Activated effector memory CD4-positive, alpha-beta T cell treated with Interleukin-2 at 50 U/mL for 16 hours (primary cell): ENCODE measurements at regions not wholly inside any gene's neighbourhood (a gene's known extent, or its start where the extent isn't known, plus 50 kb on each side); places are given as distances from the start of the nearest gene placed in this dataset.
"Not testable (repeated sequence)": the region's sequence is repeated elsewhere in the genome, so short reads cannot be mapped to it uniquely, and the experiment has no call there.

Experiments
- DNase-seq: peaks from one replicate; pipeline ENCODE4 v3.0.0-alpha.2; 2020

DNA sequence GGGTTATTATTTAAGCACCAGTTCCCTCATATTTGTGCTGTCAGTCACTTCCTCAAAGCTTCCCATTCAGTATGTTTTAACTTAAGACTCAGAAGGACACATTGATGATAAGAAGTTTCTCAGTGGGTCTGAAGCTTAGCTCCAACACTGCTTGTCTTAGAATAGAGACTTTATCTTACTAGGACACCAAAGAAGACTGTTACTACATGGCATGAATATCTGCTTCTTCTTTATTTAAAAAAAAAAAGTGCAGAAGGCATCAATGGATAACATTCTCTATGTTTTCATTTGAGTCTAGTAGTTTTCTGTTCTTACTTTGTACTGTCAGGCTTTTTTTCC is 404.2 kb downstream of the DAD1 start:
- DNase-seq = no peak

DNA sequence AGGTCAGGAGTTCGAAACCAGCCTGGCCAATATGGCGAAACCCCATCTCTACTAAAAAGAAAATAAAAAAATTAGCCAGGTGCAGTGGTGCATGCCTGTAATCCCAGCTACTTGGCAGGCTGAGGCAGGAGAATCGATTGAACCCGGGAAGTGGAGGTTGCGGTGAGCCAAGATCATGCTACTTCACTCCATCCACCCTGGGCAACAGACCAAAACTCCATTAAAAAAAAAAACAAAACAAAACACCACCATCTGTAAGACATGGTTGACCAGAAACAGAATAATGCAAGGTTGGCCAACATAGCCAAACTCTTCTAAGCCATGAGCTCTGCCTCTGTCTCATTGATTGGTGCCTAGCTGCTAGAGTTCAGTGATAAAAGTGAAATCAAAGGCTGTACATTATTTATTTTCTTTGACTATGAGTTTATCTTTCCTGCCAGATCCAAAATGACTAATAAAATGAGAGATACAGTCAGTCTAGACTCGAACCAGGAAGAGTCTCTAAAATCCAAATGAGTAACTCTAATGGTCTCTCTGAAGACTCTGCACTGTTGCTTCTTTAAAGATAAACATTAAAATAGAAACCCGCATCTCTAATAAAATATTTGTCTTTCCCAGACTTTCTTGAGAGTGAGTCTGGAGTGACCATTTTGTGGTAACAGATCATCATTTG is 404.7 kb downstream of the DAD1 start:
- DNase-seq = no peak

DNA sequence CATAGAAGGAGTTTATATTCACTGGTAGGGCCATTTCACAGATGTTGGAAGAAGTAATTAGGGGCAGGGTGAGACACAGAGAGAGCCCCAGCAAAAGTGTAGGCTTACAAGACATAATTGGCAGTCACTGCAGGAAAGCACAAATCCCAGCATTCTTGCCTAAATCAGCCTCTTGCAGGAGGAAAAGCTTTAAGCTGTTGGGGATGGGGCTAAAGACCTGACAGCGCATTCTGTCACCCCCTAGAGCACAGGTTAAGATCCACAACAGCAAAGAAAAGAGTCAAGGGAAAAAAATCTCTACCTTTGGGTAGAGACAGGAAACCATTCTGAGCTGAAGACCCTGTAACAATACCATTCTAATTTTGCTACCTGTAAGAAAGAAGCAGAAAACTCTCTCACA is 409.0 kb downstream of the DAD1 start:
- DNase-seq = no peak

DNA sequence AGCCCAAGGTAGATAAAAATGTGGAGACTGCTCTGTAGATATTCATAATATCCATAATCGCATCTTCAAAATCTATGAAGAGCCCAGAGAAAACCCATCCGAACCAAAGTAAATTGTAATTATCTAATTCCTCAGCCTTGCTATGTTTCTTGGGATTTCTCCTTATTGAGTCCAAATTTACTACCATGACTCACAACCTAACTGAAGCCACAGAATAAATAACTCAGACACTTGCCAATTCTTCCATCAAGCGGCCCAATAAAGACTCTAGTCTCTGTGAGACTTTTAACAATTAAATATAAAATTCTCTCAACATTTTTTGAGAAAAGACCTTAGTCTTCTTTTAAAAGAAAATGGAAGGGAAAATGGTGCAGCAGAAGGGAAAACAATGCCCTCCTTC is 409.8 kb downstream of the DAD1 start:
- DNase-seq = no peak

DNA sequence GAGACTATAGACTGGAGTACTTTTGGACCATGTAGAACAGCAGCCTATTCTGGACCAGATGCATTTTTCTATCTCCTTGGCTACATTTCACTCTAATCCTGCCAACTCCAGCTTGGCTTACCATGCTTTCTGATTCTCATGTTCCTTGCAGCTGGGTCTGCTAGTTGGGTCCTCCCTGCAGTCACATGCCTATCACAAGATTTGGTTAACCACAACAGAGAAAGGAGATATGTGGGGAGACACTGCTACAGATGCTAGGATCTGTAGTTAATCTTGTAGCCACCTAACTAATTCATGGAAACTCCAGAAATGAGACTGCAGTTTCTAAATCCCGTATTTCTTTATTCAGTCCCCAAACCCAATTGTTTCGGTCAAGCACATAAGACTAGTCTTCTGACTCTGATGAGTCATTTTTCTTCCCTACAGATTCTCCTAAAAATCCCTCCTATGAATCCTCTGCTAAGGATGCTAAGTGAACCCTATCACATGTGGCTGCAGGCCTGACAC is 410.6 kb downstream of the DAD1 start:
- no peak for DNase-seq

DNA sequence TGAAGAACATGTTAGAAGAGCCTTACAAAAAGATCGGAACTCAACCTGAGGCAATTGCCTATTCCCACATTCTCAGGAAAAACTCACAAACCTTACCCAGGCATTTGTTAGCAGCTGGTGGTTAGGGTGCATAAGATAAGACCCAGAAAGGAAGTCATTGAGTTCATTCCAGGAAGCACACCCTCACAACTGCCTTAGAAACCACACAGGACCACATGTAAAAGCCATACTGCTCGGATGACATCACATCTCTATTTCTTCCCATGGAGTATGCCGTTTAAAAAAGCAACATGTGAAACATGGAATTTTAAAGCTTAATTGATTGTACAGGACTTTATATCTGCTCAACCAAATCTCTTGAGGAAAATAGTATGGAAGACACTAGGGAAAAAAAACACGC is 411.2 kb downstream of the DAD1 start:
- no peak for DNase-seq

DNA sequence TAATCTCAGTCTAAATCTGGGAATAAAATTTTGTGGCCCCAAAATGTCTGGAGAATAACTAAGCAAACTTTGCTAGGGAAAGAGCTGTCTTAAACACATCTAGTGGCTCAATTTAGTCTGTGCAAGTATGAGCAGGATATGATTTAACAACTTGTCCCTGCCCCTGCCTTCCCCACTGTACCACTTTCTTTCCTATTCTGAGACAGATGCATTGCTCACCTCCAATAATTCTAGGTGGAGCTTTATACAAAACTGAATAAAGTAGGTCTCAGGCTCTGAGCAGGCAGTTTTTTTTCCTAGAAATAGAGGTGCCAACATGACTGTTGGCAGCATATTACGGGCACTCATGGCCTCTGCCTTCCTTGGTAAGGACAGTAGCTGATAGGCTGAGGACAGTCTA is 412.1 kb downstream of the DAD1 start:
- no peak for DNase-seq

DNA sequence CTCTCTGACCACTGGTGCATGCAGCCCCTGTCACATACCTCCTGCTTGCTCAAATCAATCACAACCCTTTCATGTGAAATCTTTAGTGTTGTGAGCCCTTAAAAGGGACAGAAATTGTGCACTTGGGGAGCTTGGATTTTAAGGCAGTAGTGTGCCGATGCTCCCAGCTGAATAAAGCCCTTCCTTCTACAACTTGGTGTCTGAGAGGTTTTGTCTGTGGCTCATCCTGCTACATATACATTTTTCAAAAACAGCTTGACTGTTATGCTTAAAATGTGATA is 413.8 kb downstream of the DAD1 start:
- not testable (repeated sequence) for DNase-seq

DNA sequence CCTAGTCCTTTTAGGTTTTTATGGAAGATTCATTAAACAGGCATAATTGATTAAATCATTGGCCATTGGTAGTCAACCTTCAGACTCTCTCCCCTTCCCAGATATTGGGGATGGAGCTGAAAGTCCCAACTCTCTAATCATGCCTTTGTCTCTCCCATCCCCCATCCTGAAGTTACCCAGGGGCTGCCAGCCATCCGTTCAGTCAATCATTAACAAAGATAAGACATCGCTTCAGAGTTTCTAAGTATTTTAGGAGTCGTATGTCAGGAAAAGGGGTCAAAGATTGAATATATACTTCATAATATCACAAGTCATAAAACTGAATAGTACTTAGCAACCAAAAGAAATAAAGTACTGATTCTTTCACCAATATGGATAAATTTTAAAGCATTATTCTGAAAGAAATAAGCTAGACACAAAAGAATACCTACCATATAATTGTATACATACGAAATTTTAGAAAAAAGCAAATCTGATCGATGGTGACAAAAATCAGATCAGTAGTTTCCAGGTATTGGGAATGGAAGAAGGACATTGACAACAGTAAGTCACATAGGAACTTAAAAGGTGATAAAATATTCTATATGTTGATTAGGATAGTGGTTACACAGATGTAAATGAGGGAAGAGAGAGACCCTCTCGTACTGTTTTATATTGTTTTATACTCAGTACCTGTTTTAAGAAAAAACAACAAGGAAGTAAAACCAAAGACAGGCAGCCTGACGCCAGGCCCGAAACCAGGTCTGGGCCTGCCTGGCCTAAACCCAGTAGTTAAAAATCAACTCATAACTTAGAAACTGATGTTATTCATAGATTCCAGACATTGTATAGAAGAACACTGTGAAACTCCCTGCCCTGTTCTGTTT is 414.4 kb downstream of the DAD1 start:
- DNase-seq = no peak

DNA sequence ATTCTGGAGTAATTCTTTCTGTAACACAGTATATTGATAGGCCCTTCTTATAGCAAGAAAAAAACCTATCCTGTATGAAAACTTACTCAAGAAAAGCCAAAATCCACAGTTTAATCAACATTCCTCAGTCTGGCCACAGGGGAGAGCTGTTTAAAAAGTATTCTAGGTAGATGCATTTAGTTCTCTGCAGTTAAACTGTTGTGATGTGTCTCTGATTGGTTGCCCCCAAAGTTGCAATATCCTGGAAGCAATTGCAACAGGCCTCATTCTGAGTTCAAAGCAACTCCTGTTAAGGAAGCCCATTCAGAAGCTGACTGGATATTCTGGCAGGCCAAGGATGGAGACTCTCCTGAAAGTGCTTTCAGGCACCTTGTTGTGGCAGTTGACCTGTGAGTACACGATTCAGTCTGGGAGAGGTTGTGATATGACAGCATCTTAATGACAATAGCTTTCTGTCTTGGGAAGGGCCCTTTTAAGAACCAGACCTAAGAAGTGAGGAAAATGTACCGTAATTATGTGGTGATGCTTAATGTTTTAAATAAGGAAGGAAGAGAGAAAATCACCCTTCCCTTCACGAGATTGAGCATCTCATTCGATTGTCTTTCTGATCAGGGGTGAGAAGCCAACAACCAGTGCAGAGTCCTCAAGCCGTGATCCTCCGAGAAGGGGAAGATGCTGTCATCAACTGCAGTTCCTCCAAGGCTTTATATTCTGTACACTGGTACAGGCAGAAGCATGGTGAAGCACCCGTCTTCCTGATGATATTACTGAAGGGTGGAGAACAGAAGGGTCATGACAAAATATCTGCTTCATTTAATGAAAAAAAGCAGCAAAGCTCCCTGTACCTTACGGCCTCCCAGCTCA is 420.7 kb downstream of the DAD1 start:
- DNase-seq = no peak

DNA sequence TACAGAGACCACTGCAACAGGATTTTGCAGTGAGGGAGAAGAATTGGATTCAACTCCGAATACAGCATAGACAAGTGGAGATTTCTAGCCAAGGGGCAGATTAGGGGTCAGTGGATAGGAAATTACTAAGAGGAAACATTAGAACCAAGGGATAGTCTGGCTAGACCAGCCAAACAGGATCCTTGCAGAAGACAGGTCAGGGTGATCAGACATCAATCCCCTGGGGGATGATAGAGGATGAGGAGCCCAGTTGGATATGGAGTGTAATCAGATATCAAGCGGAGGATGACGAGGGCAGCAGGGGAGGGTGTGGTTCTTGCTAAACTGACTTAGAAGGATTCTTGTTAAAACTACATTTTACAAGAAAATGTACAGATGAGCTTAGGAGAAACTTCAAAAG is 424.4 kb downstream of the DAD1 start:
- DNase-seq = no peak

DNA sequence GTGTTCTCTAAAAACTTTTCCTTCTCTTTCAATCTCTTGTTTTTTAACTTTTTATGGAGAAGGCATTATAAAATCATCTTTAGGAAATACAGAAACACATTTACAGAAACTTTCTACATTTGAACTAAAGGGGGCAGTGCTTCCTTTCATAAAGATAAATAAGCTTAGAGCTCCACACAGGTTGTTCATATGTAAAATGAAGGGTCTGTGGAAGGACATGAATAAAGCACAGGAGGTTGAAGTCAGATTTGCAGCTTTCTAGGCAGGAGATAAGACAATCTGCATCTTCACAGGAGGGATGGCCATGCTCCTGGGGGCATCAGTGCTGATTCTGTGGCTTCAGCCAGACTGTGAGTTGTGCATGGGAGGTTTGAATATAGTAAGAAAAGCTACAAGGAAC is 426.0 kb downstream of the DAD1 start:
- no peak for DNase-seq

DNA sequence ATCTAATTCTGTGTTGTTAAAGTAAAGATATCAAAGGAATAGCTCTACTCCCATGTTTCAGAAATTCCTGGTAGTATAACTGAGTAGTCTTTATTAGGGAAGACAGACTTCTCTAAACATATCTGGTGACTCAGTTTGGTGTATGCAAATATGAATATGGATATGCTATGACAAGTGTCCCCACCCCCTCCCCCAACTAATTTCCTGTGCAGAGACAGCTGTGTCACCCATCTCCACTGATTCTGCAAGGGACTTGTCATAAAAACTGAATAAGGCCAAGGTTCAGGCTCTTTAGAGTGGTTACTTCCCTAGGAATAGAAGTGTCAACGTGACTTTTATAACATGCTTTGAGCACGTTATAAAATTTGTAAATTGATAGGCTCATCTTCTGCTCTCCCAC is 429.1 kb downstream of the DAD1 start:
- no peak for DNase-seq

DNA sequence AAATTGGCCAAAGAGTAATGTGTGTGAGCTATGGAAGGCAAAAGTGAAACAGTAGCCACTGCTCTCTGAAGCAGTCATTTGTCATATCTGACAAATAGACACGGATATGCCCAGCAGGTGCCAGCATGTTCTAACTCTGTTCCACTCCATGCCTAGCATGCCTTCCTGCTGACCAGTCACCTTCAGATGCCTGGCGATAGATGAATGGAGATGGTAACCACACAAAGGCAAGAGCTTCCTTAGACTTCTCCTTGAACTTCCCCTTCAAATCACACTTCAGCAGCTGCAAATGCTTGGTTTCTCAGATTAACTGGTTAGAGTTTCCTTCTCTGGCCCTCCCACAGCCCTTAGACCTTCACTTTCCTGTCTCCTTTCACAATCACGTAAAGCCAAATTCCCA is 429.9 kb downstream of the DAD1 start:
- DNase-seq = no peak

DNA sequence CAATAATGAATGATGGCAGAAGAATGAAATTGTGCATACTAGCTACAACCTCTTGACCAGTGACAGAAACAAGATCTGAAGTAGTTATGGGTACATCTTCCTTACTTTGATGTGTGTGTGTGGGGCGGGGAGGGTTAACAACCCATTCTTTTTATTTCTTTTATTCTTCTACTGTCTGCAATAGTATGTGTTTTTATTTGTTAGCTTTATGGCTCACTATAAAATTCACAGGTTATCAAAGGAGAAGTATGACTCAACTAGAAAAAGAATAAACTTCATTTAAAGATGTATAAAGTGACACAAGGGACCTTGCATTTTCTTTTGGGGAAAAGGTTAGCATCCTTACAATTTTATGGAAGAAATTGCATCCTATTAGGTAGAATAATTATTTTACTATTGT is 430.5 kb downstream of the DAD1 start:
- DNase-seq = no peak

DNA sequence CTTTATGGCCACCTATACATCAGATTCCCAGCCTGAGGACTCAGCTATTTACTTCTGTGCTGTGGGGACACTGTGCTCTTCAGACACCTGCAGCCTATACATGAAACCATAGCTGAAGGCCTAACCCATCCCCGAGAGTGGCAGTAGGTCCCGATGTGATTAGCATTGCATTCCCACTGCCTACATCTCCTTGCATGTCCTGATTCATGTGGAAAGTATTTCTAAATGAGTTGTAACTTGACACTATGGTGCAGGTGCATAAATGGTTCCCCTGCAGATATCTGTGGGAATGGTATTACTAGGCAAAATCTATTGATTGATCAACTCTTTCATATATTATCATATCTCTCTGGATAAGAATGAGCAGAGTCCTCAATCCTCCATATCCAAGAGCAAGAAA is 433.5 kb downstream of the DAD1 start:
- DNase-seq = no peak

DNA sequence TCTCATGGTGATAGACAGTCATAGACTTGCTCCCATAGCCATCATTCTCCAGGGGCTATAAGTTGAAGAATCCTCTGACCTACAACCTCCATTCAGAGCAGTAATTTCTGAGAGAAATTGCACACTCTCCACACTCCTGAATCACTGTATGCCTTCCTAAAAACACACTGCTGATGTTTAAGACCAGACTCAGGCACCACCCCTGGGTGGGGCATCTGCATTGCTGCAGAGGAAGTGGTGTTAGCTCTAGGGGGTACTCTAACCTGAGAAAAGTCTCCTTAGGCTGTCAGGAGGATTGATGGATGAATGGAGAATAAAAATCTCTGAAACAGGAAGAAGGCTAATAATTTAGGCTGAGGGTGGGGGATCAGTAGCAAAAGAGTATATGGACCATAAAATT is 436.1 kb downstream of the DAD1 start:
- no peak for DNase-seq

DNA sequence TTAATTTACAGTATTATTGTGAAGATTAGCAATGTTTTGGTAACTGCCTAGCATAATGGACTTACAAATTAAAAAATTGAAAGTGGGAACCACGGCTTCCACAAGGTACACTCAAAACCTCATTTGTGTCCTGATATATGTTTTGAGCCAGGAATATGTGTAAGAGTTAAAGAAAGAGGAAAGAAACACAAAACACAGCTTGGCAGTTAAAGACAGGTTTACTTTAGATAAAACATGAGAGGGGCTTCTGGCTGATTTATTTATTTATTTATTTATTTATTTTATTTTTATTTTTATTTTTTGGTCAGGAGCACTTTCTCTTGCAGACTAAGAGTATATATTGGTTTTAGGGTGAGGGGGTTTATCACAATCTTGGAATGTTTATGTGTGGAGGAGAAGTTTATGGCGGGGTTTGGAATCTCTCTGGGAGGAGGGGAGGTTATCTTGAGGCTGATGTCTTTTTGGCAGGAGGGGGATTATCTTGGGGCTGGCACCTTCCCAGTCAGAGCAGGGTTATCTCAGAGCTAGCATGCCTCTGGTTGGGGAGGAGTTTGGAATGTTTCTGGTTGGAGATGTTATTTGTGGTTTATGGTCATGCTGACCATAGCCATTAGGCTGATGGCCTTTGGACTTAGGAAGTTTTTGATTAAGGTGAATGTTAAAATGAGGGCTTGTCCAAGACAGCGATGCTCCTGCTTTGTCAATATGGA is 436.7 kb downstream of the DAD1 start:
- no peak for DNase-seq

DNA sequence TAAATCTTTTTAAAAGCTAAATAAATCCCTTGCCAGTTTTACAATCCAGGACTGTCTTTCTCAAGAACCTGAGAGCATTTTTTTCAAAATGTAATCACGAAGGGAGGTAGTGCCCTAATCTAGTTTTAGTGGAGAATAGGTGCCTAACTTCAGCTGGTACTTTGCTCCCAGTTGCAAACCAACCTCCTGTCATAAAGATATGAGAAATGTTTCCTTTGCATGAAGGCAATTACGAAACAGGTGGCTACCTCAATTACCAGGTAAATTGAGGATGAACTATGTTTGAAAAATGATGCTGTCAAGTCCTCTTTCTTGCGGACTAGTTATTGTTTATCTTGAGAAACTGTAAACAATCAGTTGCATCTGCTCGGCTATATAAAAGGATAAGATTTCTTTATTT is 437.9 kb downstream of the DAD1 start:
- DNase-seq = no peak

DNA sequence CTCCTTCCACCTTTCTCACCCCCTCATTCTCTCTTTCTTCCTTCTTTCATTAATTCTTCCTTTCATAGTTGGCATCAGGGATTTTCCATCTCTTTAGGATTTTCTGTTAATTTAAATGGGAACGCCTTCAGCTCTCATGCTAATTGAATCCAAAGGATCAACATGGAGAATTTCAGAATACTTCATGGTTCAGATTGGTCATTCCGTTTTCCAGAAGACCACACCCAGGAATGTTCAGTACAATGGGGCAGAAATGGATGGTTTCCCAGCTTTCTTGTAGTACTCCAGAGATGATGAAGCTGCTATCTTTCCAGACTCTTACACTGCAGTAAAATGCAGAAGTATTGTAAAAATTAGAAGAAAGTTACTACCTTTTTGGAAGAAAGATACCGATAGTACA is 440.0 kb downstream of the DAD1 start:
- DNase-seq = no peak

DNA sequence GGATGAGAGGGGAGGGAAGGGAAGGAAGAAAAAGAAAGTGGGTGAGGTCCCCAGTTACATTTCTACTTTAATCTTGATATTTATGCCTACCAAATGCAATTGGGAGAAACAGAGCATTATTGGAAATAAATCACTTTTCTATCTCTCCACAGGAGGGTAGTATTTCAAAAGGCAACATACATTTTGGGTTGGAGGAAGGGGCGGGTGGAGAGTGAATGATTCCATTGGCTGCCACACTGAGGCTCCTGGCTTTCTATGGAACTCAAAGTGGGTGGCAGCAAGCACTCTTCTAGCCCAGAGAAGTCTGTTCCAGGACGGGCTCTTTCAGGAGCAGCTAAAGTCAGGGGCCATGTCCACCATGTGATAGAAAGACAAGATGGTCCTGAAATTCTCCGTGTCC is 441.3 kb downstream of the DAD1 start:
- DNase-seq = no peak

DNA sequence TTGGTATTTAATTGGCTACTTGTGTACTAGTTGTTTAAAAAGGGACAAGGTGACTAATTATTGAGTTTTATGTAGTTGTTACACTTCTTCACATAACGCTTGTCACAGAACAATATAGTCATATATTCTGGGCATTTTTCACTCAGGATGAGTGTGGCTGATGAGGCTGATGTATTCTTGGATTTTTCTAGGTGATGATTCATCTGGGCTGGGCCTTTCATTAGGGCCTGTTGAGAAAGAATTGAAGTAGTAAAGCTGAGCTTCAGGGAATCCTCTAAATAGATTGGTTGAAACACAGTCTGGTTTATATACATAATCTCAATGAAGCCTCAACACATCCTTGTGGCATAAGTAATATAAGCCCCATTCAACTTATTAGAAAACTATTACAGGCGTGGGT is 445.7 kb downstream of the DAD1 start:
- no peak for DNase-seq

DNA sequence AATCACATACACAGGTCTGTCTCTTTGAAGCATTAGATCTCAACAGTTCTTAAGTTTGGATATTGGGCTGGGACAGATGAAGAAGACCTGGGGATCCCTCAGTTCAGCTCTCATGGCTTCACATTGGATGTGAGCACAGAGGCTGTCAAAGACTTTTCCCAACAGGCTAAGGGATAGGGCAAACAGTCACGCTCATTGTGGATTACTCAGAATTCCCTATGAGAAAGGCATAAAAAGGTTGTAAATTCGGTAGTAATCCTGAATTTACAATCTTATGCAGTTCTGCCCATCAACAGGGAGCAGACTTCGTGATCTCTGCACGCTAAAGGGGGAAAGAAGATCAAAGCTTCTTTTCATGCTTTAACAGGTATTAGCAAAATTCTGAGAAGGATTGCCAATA is 448.4 kb downstream of the DAD1 start:
- no peak for DNase-seq
